ENCODE measurements at regions not wholly inside any gene's neighbourhood (a gene's known extent, or its start where the extent isn't known, plus 50 kb on each side); places are given as distances from the start of the nearest gene placed in this dataset.

DNA sequence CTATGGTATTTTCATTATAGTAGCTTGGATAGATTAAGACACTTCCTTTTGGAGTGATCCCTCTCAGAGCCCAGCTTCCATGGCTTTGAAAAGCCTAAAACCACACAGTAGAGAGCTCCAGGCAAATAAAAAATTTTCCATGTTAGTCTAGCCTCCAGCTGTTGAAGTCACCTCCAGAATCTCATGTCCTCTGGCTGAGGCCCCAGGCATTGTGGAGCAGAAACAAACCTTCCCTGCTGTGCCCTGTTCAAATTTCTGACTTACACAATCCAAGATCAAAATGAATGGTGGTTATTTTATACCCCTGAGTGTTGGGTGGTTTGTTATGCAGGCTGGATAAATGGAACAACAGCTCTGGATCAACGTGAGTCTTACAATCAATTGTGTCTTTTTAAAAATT lies 203.9 kb downstream of the ICE1 start:
- no peak for DNase-seq (ENCODE audit: low read depth, low spot score)
- POLR2A ChIA-PET: no interaction called here
- no peak for TF ChIP-seq CTCF (IDR thresholded peaks at IDR 0.05; ENCODE audit: insufficient read depth, low read length, missing control alignments)
- CTCF ChIA-PET: no interaction called here
- no peak overlapping the region for H3K4me3 ChIP-seq (ENCODE audit: low read depth, low read length)

DNA sequence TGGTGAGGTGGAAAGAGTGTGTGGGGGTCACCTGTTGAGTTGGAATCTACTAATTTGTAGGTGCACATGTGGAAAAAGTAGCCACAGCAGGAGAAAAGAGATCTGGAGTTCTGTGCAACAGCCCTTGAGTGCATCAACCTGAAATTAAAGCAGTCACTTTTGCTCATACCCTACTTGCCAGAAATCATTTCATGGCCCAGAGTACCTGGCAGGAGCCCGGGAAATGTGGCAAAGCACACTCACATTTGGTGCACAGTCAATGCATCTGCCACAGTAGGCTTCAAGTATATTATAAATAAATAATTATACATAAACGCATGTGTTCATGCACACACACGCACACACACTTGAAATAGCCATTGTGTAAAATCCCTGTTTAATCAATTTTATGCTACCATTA lies 203.0 kb downstream of the ICE1 start:
- H3K4me3 ChIP-seq (ENCODE audit: low read depth, low read length): no peak overlapping the region
- ChIA-PET POLR2A (no interaction called here), CTCF (no interaction called here)
- DNase-seq (ENCODE audit: low read depth, low spot score): no peak
- no peak for TF ChIP-seq CTCF (IDR thresholded peaks at IDR 0.05; ENCODE audit: insufficient read depth, low read length, missing control alignments)

- no peak for TF ChIP-seq CTCF (IDR thresholded peaks at IDR 0.05; ENCODE audit: insufficient read depth, low read length, missing control alignments)
- POLR2A ChIA-PET: no interaction called here
- no peak for DNase-seq (ENCODE audit: low read depth, low spot score)
- H3K4me3 ChIP-seq (ENCODE audit: low read depth, low read length): no peak overlapping the region
- CTCF ChIA-PET: no interaction called here
Observed at GRCh38 chr5:5623397-5623796, 200.9 kb downstream of the ICE1 start.

- POLR2A ChIA-PET: no interaction called here
Observed at GRCh38 chr5:5622806-5623205, 200.3 kb downstream of the ICE1 start.

DNA sequence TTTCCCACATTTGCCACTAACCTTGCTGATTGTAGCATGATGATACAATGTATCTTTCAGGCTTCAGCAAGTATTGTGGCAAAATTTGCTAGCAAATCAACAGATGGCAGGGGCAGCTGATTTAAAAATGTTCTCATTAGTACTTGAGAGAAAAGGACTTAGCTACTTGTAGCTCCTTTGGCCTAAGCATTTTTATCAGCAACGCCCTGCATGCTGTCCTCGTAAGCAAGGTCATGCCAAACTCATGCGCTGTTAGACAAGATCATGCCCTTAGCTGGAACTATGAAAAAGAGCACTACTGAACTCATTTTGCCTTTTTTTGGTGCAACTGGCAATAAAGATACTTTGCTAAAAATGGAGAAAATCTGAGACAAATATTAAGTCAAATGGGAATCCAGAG lies 197.1 kb downstream of the ICE1 start:
- ChIA-PET POLR2A (no interaction called here), CTCF (no interaction called here)
- TF ChIP-seq CTCF (IDR thresholded peaks at IDR 0.05; ENCODE audit: insufficient read depth, low read length, missing control alignments): no peak
- DNase-seq (ENCODE audit: low read depth, low spot score): no peak
- H3K4me3 ChIP-seq (ENCODE audit: low read depth, low read length): no peak overlapping the region

More at GRCh38 chr5:5622806-5623205, 200.3 kb downstream of the ICE1 start:
- no peak for TF ChIP-seq CTCF (IDR thresholded peaks at IDR 0.05; ENCODE audit: insufficient read depth, low read length, missing control alignments)
- H3K4me3 ChIP-seq (ENCODE audit: low read depth, low read length): no peak overlapping the region
- no peak for DNase-seq (ENCODE audit: low read depth, low spot score)
- CTCF ChIA-PET: no interaction called here

DNA sequence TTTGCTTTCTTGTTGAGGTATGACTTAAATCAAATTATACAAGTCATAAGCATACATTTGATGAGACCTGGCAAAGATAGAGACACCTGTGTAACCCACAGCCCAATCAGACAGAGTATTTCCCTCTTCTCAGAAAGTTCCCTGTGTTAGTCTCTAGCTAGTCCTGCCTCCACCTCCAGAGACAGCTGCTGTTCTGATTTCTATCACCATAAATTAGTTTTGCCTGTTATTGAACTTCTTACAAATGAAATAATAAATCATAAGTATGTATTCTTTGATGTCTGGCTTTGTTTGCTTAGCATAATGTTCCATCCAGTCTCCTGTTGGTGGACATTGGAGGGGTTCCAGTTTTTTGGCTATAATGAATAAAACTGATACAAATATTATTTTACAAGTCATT lies 194.5 kb downstream of the ICE1 start:
- TF ChIP-seq CTCF (IDR thresholded peaks at IDR 0.05; ENCODE audit: insufficient read depth, low read length, missing control alignments): no peak
- no peak for DNase-seq (ENCODE audit: low read depth, low spot score)
- POLR2A ChIA-PET: no interaction called here
- H3K4me3 ChIP-seq (ENCODE audit: low read depth, low read length): no peak overlapping the region
- CTCF ChIA-PET: no interaction called here

Data from AG04449 (cell line).